ENCODE measurements at regions not wholly inside any gene's neighbourhood (a gene's known extent, or its start where the extent isn't known, plus 50 kb on each side); places are given as distances from the start of the nearest gene placed in this dataset.
A peak's percentile ranks its signal among the peaks of the same experiment; 100 is the strongest.
"Not testable (repeated sequence)": the region's sequence is repeated elsewhere in the genome, so short reads cannot be mapped to it uniquely, and the experiment has no call there.

- no peak for DNase-seq (ENCODE audit: low read depth)
Observed at GRCh38 chr2:16105669-16106281, 165.4 kb downstream of the MYCN start.

GRCh38 chr2:16104949-16105668 is 164.8 kb downstream of the MYCN start:
- no peak for DNase-seq (ENCODE audit: low read depth)

GRCh38 chr2:16104315-16104948 is 164.1 kb downstream of the MYCN start:
- no peak for DNase-seq (ENCODE audit: low read depth)

- DNase-seq (ENCODE audit: low read depth) = no peak
Observed at GRCh38 chr2:16103614-16104314, 163.4 kb downstream of the MYCN start.

- no peak for DNase-seq (ENCODE audit: low read depth)
Observed at GRCh38 chr2:16102976-16103380, 162.6 kb downstream of the MYCN start.

- no peak for DNase-seq (ENCODE audit: low read depth)
Observed at GRCh38 chr2:16102358-16102975, 162.1 kb downstream of the MYCN start.

GRCh38 chr2:16101196-16101595 is 160.8 kb downstream of the MYCN start:
- DNase-seq (ENCODE audit: low read depth) = no peak

GRCh38 chr2:16100006-16100405 is 159.7 kb downstream of the MYCN start:
- DNase-seq (ENCODE audit: low read depth) = peak; percentile 35

- no peak for DNase-seq (ENCODE audit: low read depth)
Observed at GRCh38 chr2:16099326-16099725, 159.0 kb downstream of the MYCN start.

- no peak for DNase-seq (ENCODE audit: low read depth)
Observed at GRCh38 chr2:16096962-16097361, 156.6 kb downstream of the MYCN start.

GRCh38 chr2:16095483-16095882 is 155.1 kb downstream of the MYCN start:
- DNase-seq (ENCODE audit: low read depth) = not testable (repeated sequence)

- DNase-seq (ENCODE audit: low read depth) = no peak
Observed at GRCh38 chr2:16094811-16095210, 154.5 kb downstream of the MYCN start.

GRCh38 chr2:16093639-16094529 is 153.5 kb downstream of the MYCN start:
- peak; percentile 30 for DNase-seq (ENCODE audit: low read depth)

- DNase-seq (ENCODE audit: low read depth) = no peak
Observed at GRCh38 chr2:16092861-16093638, 152.7 kb downstream of the MYCN start.

GRCh38 chr2:16091576-16092282 is 151.4 kb downstream of the MYCN start:
- DNase-seq (ENCODE audit: low read depth) = no peak

GRCh38 chr2:16090650-16091575 is 150.6 kb downstream of the MYCN start:
- no peak for DNase-seq (ENCODE audit: low read depth)

- DNase-seq (ENCODE audit: low read depth) = not testable (repeated sequence)
Observed at GRCh38 chr2:16089491-16089890, 149.1 kb downstream of the MYCN start.

GRCh38 chr2:16088802-16089112 is 148.4 kb downstream of the MYCN start:
- no peak for DNase-seq (ENCODE audit: low read depth)

Data from Daoy (cell line).